Left cardiac atrium (tissue), 4 donors: ENCODE measurements at regions not wholly inside any gene's neighbourhood (a gene's known extent, or its start where the extent isn't known, plus 50 kb on each side); places are given as distances from the start of the nearest gene placed in this dataset.

Experiments used
- ATAC-seq, 2 donors: fragments of 200-7000 bp; cut with Tn5 transposase; one replicate each; pipeline ENCODE4 v1.9.1; 2020; ENCODE audit warnings: mild to moderate bottlenecking in 2 of 2, moderate library complexity in 2 of 2
- DNase-seq: peaks from one replicate; pipeline ENCODE4 v3.0.0-alpha.2; 2020
- intact Hi-C, 2 donors: fragments of 100-400 bp; cut with DNase I; formaldehyde crosslinking; loops; one replicate each; pipeline versions ENCODE4 v1.14.1 to v1.15.1; 2022 to 2023
- donor health status: DM: no; HTN: yes; CAD: no.
- donor health status: DM: no; HTN: yes; CAD: no; lungs with severe emphysema.
- donor health status: DM: yes; HTN: yes; CAD: no.
- donor health status: Dilated cardiomyopathy.

- no peak for ATAC-seq
- intact Hi-C loops: no loop called here
These were observed 1165.8 kb upstream of the ADGRL3 start for GRCh38 chr4:60034361-60034760.

GRCh38 chr4:60039908-60040307 lies 1160.2 kb upstream of the ADGRL3 start:
- no peak for ATAC-seq
- DNase-seq: no peak
- intact Hi-C loops: no loop called here

More at GRCh38 chr4:60034361-60034760, 1165.8 kb upstream of the ADGRL3 start:
- DNase-seq: no peak

GRCh38 chr4:60042231-60042652 lies 1157.9 kb upstream of the ADGRL3 start:
- ATAC-seq: no peak
- intact Hi-C loops: no loop called here
- no peak for DNase-seq

- ATAC-seq (no peak), DNase-seq (no peak)
- intact Hi-C loops: no loop called here
These were observed 1157.2 kb upstream of the ADGRL3 start for GRCh38 chr4:60042941-60043340.

GRCh38 chr4:60078984-60079383 lies 1121.1 kb upstream of the ADGRL3 start:
- intact Hi-C loops: no loop called here
- no peak for ATAC-seq
- DNase-seq: no peak

GRCh38 chr4:60081839-60082238 lies 1118.3 kb upstream of the ADGRL3 start:
- intact Hi-C loops: no loop called here
- ATAC-seq: no peak
- DNase-seq: no peak

GRCh38 chr4:60088807-60089486 lies 1111.2 kb upstream of the ADGRL3 start:
- intact Hi-C loops: no loop called here
- DNase-seq: no peak
- no peak for ATAC-seq

- intact Hi-C loops: no loop called here
- ATAC-seq: no peak
- no peak for DNase-seq
These were observed 1110.4 kb upstream of the ADGRL3 start for GRCh38 chr4:60089546-60090273.

- DNase-seq (no peak), ATAC-seq (no peak)
- intact Hi-C loops: no loop called here
These were observed 1103.5 kb upstream of the ADGRL3 start for GRCh38 chr4:60096676-60097075.

- DNase-seq: no peak
- intact Hi-C loops: no loop called here
- ATAC-seq: no peak
These were observed 1083.5 kb upstream of the ADGRL3 start for GRCh38 chr4:60116592-60116991.

GRCh38 chr4:60117726-60118323 lies 1082.3 kb upstream of the ADGRL3 start:
- DNase-seq (no peak), ATAC-seq (no peak)
- intact Hi-C loops: no loop called here

- intact Hi-C loops: no loop called here
- DNase-seq (no peak), ATAC-seq (no peak)
These were observed 1077.3 kb upstream of the ADGRL3 start for GRCh38 chr4:60122820-60123219.

- DNase-seq: no peak
- intact Hi-C loops: no loop called here
- no peak for ATAC-seq
These were observed 1071.2 kb upstream of the ADGRL3 start for GRCh38 chr4:60128888-60129287.

GRCh38 chr4:60129740-60130139 lies 1070.4 kb upstream of the ADGRL3 start:
- no peak for DNase-seq
- ATAC-seq: no peak
- intact Hi-C loops: no loop called here

- ATAC-seq (peak in 1 of 2 donors; percentile 67), DNase-seq (no peak)
- intact Hi-C loops: no loop called here
These were observed 1066.8 kb upstream of the ADGRL3 start for GRCh38 chr4:60133375-60133774.

- ATAC-seq (no peak), DNase-seq (no peak)
- intact Hi-C loops: no loop called here
These were observed 1066.0 kb upstream of the ADGRL3 start for GRCh38 chr4:60134099-60134498.

- DNase-seq (no peak), ATAC-seq (no peak)
- intact Hi-C loops: no loop called here
These were observed 1045.0 kb upstream of the ADGRL3 start for GRCh38 chr4:60155088-60155487.

- DNase-seq (no peak), ATAC-seq (no peak)
- intact Hi-C loops: no loop called here
These were observed 1027.0 kb upstream of the ADGRL3 start for GRCh38 chr4:60173103-60173502.

GRCh38 chr4:60173718-60174117 lies 1026.4 kb upstream of the ADGRL3 start:
- DNase-seq: no peak
- ATAC-seq: no peak
- intact Hi-C loops: no loop called here

GRCh38 chr4:60175241-60175640 lies 1024.9 kb upstream of the ADGRL3 start:
- DNase-seq (no peak), ATAC-seq (no peak)
- intact Hi-C loops: no loop called here

- no peak for ATAC-seq
- intact Hi-C loops: no loop called here
- DNase-seq: no peak
These were observed 1012.7 kb upstream of the ADGRL3 start for GRCh38 chr4:60187428-60187827.
